ENCODE measurements at regions not wholly inside any gene's neighbourhood (a gene's known extent, or its start where the extent isn't known, plus 50 kb on each side); places are given as distances from the start of the nearest gene placed in this dataset.

DNA sequence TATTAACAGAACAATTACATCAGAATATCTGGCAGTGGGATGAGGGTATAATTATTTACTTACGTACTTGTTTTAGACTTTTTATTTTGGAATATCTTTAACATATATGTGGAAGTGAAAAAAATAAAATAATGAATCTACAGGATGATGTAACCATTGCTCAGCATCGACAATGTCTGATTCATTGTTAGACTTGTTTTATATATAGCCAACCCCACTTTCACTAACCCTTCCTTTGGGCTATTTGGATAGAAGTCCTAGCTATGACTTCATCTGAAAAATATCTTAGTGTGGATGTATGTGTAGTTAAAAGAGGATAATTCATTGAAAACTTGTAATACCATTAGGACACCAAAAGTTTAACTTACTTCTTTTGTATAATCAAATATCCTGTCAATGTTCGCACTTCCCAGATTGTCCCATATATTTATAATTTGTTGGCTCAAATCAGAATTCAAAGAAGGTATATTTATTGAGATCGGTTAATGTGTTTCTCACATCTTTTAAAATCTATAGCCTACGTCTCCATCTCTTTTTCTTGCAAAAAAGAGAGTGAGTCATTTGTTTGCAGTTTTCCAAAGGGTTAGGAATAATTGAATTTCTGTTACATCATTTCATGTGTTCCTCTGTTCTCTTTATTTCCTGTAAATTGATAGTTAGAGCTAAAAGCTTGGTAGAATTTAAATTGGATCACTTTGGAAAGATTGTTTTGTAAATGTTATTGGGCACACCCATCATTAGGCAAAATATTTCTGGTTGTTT, 506.1 kb upstream of the FAM98A start:
- Histone ChIP-seq H3K4me2 (ENCODE audit: low read depth, low read length, poor library complexity, severe bottlenecking) (no peak overlapping the region), H3K36me3 (ENCODE audit: insufficient read depth, low read length) (no peaks in the 10 kb centered on the region), H4K20me1 (ENCODE audit: insufficient read depth, low read length, poor library complexity, severe bottlenecking) (no peaks in the 10 kb centered on the region), H3K9me2 (replicated peaks; ENCODE audit: low read depth, low read length) (no peaks in the 10 kb centered on the region), H3K4me3 (ENCODE audit: low read length, poor library complexity, severe bottlenecking) (no peak overlapping the region), H3K4me1 (ENCODE audit: insufficient read depth, low read length, poor library complexity, severe bottlenecking) (no peaks in the 10 kb centered on the region), H3K27me3 (ENCODE audit: insufficient read depth, low read length, poor library complexity, severe bottlenecking) (no peaks in the 10 kb centered on the region), H3K9ac (ENCODE audit: low read depth, low read length, poor library complexity, severe bottlenecking) (no peak overlapping the region), H3K79me2 (ENCODE audit: insufficient read depth, low read length) (no peaks in the 10 kb centered on the region), H2AFZ (ENCODE audit: low read length) (no peak overlapping the region), H3K9me3 (ENCODE audit: insufficient read depth, low read depth, low read length) (no peaks in the 10 kb centered on the region), H3F3A (ENCODE audit: low read depth) (no peaks in the 10 kb centered on the region)
- no peak for TF ChIP-seq EZH2phosphoT487 (IDR thresholded peaks at IDR 0.05; ENCODE audit: borderline replicate concordance)
- TF ChIP-seq, protein P1, sequence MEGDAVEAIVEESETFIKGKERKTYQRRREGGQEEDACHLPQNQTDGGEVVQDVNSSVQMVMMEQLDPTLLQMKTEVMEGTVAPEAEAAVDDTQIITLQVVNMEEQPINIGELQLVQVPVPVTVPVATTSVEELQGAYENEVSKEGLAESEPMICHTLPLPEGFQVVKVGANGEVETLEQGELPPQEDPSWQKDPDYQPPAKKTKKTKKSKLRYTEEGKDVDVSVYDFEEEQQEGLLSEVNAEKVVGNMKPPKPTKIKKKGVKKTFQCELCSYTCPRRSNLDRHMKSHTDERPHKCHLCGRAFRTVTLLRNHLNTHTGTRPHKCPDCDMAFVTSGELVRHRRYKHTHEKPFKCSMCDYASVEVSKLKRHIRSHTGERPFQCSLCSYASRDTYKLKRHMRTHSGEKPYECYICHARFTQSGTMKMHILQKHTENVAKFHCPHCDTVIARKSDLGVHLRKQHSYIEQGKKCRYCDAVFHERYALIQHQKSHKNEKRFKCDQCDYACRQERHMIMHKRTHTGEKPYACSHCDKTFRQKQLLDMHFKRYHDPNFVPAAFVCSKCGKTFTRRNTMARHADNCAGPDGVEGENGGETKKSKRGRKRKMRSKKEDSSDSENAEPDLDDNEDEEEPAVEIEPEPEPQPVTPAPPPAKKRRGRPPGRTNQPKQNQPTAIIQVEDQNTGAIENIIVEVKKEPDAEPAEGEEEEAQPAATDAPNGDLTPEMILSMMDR (conservative IDR thresholded peaks at IDR 0.05; ENCODE audit: low read length) = no peak

DNA sequence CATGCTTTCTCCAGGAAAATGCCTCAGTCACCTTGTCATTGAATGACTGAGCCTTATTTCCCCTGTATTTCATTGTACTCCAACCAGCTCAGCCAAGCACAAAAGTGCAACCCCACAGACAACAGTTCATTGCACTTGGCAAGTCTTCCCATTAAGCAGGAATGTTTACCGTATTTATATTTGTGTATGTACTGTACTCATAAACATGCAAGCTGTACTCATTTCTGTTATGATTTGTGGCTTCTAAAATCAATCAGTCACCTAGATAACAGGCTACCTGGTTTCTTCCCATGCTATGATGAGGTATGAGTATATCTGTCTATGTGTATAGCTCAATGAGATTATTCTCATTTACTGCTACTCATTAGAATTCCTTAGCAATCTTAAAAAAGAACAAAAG, 505.5 kb upstream of the FAM98A start:
- H3F3A ChIP-seq (ENCODE audit: low read depth) = no peaks in the 10 kb centered on the region
- H3K4me1 ChIP-seq (ENCODE audit: insufficient read depth, low read length, poor library complexity, severe bottlenecking) = no peaks in the 10 kb centered on the region
- no peak for TF ChIP-seq EZH2phosphoT487 (IDR thresholded peaks at IDR 0.05; ENCODE audit: borderline replicate concordance)
- TF ChIP-seq, protein P1 (conservative IDR thresholded peaks at IDR 0.05; ENCODE audit: low read length) = no peak
- no peak overlapping the region for H2AFZ ChIP-seq (ENCODE audit: low read length)
- H3K9ac ChIP-seq (ENCODE audit: low read depth, low read length, poor library complexity, severe bottlenecking) = no peak overlapping the region
- H3K9me2 ChIP-seq (replicated peaks; ENCODE audit: low read depth, low read length) = no peaks in the 10 kb centered on the region
- no peak overlapping the region for H3K4me2 ChIP-seq (ENCODE audit: low read depth, low read length, poor library complexity, severe bottlenecking)
- H3K9me3 ChIP-seq (ENCODE audit: insufficient read depth, low read depth, low read length) = no peaks in the 10 kb centered on the region
- no peaks in the 10 kb centered on the region for H3K79me2 ChIP-seq (ENCODE audit: insufficient read depth, low read length)
- no peaks in the 10 kb centered on the region for H3K36me3 ChIP-seq (ENCODE audit: insufficient read depth, low read length)
- no peaks in the 10 kb centered on the region for H3K27me3 ChIP-seq (ENCODE audit: insufficient read depth, low read length, poor library complexity, severe bottlenecking)
- no peaks in the 10 kb centered on the region for H4K20me1 ChIP-seq (ENCODE audit: insufficient read depth, low read length, poor library complexity, severe bottlenecking)
- no peak overlapping the region for H3K4me3 ChIP-seq (ENCODE audit: low read length, poor library complexity, severe bottlenecking)

GRCh38 chr2:34103437-34103836, 504.3 kb upstream of the FAM98A start:
- Histone ChIP-seq H3K79me2 (ENCODE audit: insufficient read depth, low read length) (no peaks in the 10 kb centered on the region), H3K36me3 (ENCODE audit: insufficient read depth, low read length) (no peaks in the 10 kb centered on the region), H3K9ac (ENCODE audit: low read depth, low read length, poor library complexity, severe bottlenecking) (no peak overlapping the region), H4K20me1 (ENCODE audit: insufficient read depth, low read length, poor library complexity, severe bottlenecking) (no peaks in the 10 kb centered on the region), H3K27me3 (ENCODE audit: insufficient read depth, low read length, poor library complexity, severe bottlenecking) (no peaks in the 10 kb centered on the region), H2AFZ (ENCODE audit: low read length) (no peak overlapping the region), H3K4me1 (ENCODE audit: insufficient read depth, low read length, poor library complexity, severe bottlenecking) (no peaks in the 10 kb centered on the region), H3K4me3 (ENCODE audit: low read length, poor library complexity, severe bottlenecking) (no peak overlapping the region), H3K4me2 (ENCODE audit: low read depth, low read length, poor library complexity, severe bottlenecking) (no peak overlapping the region), H3K9me2 (replicated peaks; ENCODE audit: low read depth, low read length) (no peaks in the 10 kb centered on the region), H3F3A (ENCODE audit: low read depth) (no peaks in the 10 kb centered on the region), H3K9me3 (ENCODE audit: insufficient read depth, low read depth, low read length) (no peaks in the 10 kb centered on the region)
- TF ChIP-seq, protein P1 (conservative IDR thresholded peaks at IDR 0.05; ENCODE audit: low read length) = no peak
- no peak for TF ChIP-seq EZH2phosphoT487 (IDR thresholded peaks at IDR 0.05; ENCODE audit: borderline replicate concordance)
